Neural crest cell (in vitro differentiated cells): ENCODE measurements at regions not wholly inside any gene's neighbourhood (a gene's known extent, or its start where the extent isn't known, plus 50 kb on each side); places are given as distances from the start of the nearest gene placed in this dataset.

Experiments used
- DNase-seq: peaks from one replicate; pipeline ENCODE4 v3.0.0; 2021; ENCODE audit warnings: low read depth, mixed read lengths, low spot score
- H3K27ac Mint-ChIP-seq: one replicate; pipeline ENCODE4 v1.8.0; 2021; ENCODE audit warnings: mild to moderate bottlenecking, mixed read lengths; ENCODE audit not compliant: unreplicated experiment
- H3K27me3 Mint-ChIP-seq: 2 replicates; pipeline ENCODE4 v1.8.0; 2021; ENCODE audit warnings: low read depth, mild to moderate bottlenecking, mixed read lengths
- H3K36me3 Mint-ChIP-seq: 2 replicates; pipeline ENCODE4 v1.8.0; 2021; ENCODE audit warnings: low read depth, mild to moderate bottlenecking, mixed read lengths
- H3K4me1 Mint-ChIP-seq: 2 replicates; pipeline ENCODE4 v1.8.0; 2021; ENCODE audit warnings: mixed read lengths
- H3K4me3 Mint-ChIP-seq: one replicate; pipeline ENCODE4 v1.8.0; 2021; ENCODE audit warnings: mild to moderate bottlenecking, mixed read lengths
- H3K9me3 Mint-ChIP-seq: 2 replicates; pipeline ENCODE4 v1.8.0; 2021; ENCODE audit warnings: mixed read lengths
- TF ChIP-seq, protein P1 (sequence below): fragments of 200-600 bp; sonication (generic); conservative IDR thresholded peaks from 2 replicates; pipeline ENCODE4 v1.5.0; 2021; ENCODE audit warnings: antibody characterized with exemption, mild to moderate bottlenecking

DNA sequence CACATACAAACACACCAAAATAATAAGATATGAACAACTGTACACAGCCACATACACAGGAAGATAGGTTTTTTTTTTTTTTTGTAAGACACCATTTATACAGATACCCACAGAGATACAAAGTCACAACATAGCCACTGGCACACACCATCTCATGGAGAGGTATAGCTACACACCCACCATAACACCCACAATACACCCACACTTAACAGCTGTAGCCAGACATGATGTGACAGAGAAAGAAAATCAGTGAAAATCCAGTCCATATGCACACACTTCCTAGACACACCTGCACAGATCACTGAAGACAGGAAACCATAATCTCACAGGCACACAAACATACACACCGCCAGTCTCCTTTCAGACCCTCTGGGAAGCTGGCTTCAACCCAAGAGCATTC is 62.4 kb upstream of the PAX2 start:
- Mint-ChIP-seq H3K36me3 (no peaks in the 10 kb centered on the region), H3K4me1 (peaks cover 13% of the 10 kb centered on the region), H3K27me3 (peaks cover 100% of the 10 kb centered on the region), H3K4me3 (no peak overlapping the region), H3K27ac (no peak overlapping the region), H3K9me3 (no peaks in the 10 kb centered on the region)
- TF ChIP-seq, protein P1, sequence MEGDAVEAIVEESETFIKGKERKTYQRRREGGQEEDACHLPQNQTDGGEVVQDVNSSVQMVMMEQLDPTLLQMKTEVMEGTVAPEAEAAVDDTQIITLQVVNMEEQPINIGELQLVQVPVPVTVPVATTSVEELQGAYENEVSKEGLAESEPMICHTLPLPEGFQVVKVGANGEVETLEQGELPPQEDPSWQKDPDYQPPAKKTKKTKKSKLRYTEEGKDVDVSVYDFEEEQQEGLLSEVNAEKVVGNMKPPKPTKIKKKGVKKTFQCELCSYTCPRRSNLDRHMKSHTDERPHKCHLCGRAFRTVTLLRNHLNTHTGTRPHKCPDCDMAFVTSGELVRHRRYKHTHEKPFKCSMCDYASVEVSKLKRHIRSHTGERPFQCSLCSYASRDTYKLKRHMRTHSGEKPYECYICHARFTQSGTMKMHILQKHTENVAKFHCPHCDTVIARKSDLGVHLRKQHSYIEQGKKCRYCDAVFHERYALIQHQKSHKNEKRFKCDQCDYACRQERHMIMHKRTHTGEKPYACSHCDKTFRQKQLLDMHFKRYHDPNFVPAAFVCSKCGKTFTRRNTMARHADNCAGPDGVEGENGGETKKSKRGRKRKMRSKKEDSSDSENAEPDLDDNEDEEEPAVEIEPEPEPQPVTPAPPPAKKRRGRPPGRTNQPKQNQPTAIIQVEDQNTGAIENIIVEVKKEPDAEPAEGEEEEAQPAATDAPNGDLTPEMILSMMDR, result no peak
- no peak for DNase-seq

GRCh38 chr10:100683545-100684300 is 61.7 kb upstream of the PAX2 start:
- no peak for DNase-seq
- H3K4me3 Mint-ChIP-seq, result no peak overlapping the region

GRCh38 chr10:100684688-100685235 is 60.6 kb upstream of the PAX2 start:
- H3K27ac Mint-ChIP-seq, result no peak overlapping the region
- no peak for DNase-seq
- H3K4me3 Mint-ChIP-seq, result no peak overlapping the region
- H3K27me3 Mint-ChIP-seq, result peaks cover 100% of the 10 kb centered on the region
- H3K9me3 Mint-ChIP-seq, result no peaks in the 10 kb centered on the region
- no peaks in the 10 kb centered on the region for H3K36me3 Mint-ChIP-seq
- TF ChIP-seq, protein P1, result no peak
- H3K4me1 Mint-ChIP-seq, result peaks cover 14% of the 10 kb centered on the region

More at GRCh38 chr10:100683545-100684300, 61.7 kb upstream of the PAX2 start:
- no peak overlapping the region for H3K27ac Mint-ChIP-seq
- peaks cover 100% of the 10 kb centered on the region for H3K27me3 Mint-ChIP-seq
- H3K36me3 Mint-ChIP-seq, result no peaks in the 10 kb centered on the region
- H3K4me1 Mint-ChIP-seq, result peaks cover 14% of the 10 kb centered on the region
- H3K9me3 Mint-ChIP-seq, result no peaks in the 10 kb centered on the region
- TF ChIP-seq, protein P1, result no peak

- TF ChIP-seq, protein P1, result no peak
- Mint-ChIP-seq H3K27ac (no peak overlapping the region), H3K4me1 (peaks cover 14% of the 10 kb centered on the region), H3K36me3 (no peaks in the 10 kb centered on the region), H3K27me3 (peaks cover 99% of the 10 kb centered on the region), H3K4me3 (no peak overlapping the region), H3K9me3 (no peaks in the 10 kb centered on the region)
- no peak for DNase-seq
These were observed 60.1 kb upstream of the PAX2 start for GRCh38 chr10:100685331-100685730.

- peaks cover 14% of the 10 kb centered on the region for H3K4me1 Mint-ChIP-seq
- DNase-seq, result no peak
- no peaks in the 10 kb centered on the region for H3K9me3 Mint-ChIP-seq
- no peaks in the 10 kb centered on the region for H3K36me3 Mint-ChIP-seq
- no peak overlapping the region for H3K27ac Mint-ChIP-seq
- TF ChIP-seq, protein P1, result no peak
- H3K4me3 Mint-ChIP-seq, result no peak overlapping the region
- peaks cover 99% of the 10 kb centered on the region for H3K27me3 Mint-ChIP-seq
These were observed 58.0 kb upstream of the PAX2 start for GRCh38 chr10:100687143-100688003.
